ENCODE measurements at regions not wholly inside any gene's neighbourhood (a gene's known extent, or its start where the extent isn't known, plus 50 kb on each side); places are given as distances from the start of the nearest gene placed in this dataset.

- TF ChIP-seq CTCF (IDR thresholded peaks at IDR 0.05) (no peak), EZH2 (IDR thresholded peaks at IDR 0.05; ENCODE audit: borderline replicate concordance, insufficient read depth, low read depth, low read length, poor library complexity, severe bottlenecking) (no peak)
Observed at GRCh38 chr10:62647375-62648092, 157.0 kb upstream of the ADO start.
